ENCODE measurements at regions not wholly inside any gene's neighbourhood (a gene's known extent, or its start where the extent isn't known, plus 50 kb on each side); places are given as distances from the start of the nearest gene placed in this dataset.

- no peak overlapping the region for H3K4me3 ChIP-seq (ENCODE audit: low read depth, low read length)
- no peak overlapping the region for H3K27ac ChIP-seq (ENCODE audit: low read depth, low read length)
- TF ChIP-seq CTCF (IDR thresholded peaks at IDR 0.05; ENCODE audit: low read depth, low read length) = no peak
- ChIA-PET POLR2A (no interaction called here), CTCF (no interaction called here)
- DNase-seq (ENCODE audit: low read depth, low spot score) = no peak
- H3K9me3 ChIP-seq (ENCODE audit: control insufficient read depth, insufficient read depth, low read length) = no peaks in the 10 kb centered on the region
- no peaks in the 10 kb centered on the region for H3K27me3 ChIP-seq (ENCODE audit: control insufficient read depth, insufficient read depth, low read length)
Observed at GRCh38 chr4:19314116-19314515, 937.6 kb upstream of the SLIT2 start.

GRCh38 chr4:19309378-19309777 is 942.3 kb upstream of the SLIT2 start:
- TF ChIP-seq CTCF (IDR thresholded peaks at IDR 0.05; ENCODE audit: low read depth, low read length) = peak; percentile 55
- POLR2A ChIA-PET = no interaction called here
- Histone ChIP-seq H3K4me3 (ENCODE audit: low read depth, low read length) (no peak overlapping the region), H3K27ac (ENCODE audit: low read depth, low read length) (no peak overlapping the region), H3K27me3 (ENCODE audit: control insufficient read depth, insufficient read depth, low read length) (no peaks in the 10 kb centered on the region), H3K9me3 (ENCODE audit: control insufficient read depth, insufficient read depth, low read length) (no peaks in the 10 kb centered on the region)
- peak; percentile 11 for DNase-seq (ENCODE audit: low read depth, low spot score)
- CTCF ChIA-PET = interaction anchor here (0.5 to 2.5 kb wide), 2 partner anchors 685 to 939 kb away, joined by 3 to 17 read pairs; no protein-coding TSS in a partner anchor

- CTCF ChIA-PET = interaction anchor here (1.8 kb wide), 1 partner anchor 944 kb away, joined by 6 read pairs; no protein-coding TSS in a partner anchor
- no peaks in the 10 kb centered on the region for H3K9me3 ChIP-seq (ENCODE audit: control insufficient read depth, insufficient read depth, low read length)
- no peak for TF ChIP-seq CTCF (IDR thresholded peaks at IDR 0.05; ENCODE audit: low read depth, low read length)
- no peaks in the 10 kb centered on the region for H3K27me3 ChIP-seq (ENCODE audit: control insufficient read depth, insufficient read depth, low read length)
- POLR2A ChIA-PET = no interaction called here
- no peak for DNase-seq (ENCODE audit: low read depth, low spot score)
- no peak overlapping the region for H3K27ac ChIP-seq (ENCODE audit: low read depth, low read length)
- H3K4me3 ChIP-seq (ENCODE audit: low read depth, low read length) = no peak overlapping the region
Observed at GRCh38 chr4:19304028-19304427, 947.7 kb upstream of the SLIT2 start.

- ChIA-PET POLR2A (no interaction called here), CTCF (interaction anchor here (0.5 to 2.4 kb wide), 2 partner anchors 947 to 998 kb away, joined by 3 to 8 read pairs; no protein-coding TSS in a partner anchor)
- no peak for TF ChIP-seq CTCF (IDR thresholded peaks at IDR 0.05; ENCODE audit: low read depth, low read length)
- Histone ChIP-seq H3K9me3 (ENCODE audit: control insufficient read depth, insufficient read depth, low read length) (no peaks in the 10 kb centered on the region), H3K27ac (ENCODE audit: low read depth, low read length) (no peak overlapping the region), H3K27me3 (ENCODE audit: control insufficient read depth, insufficient read depth, low read length) (no peaks in the 10 kb centered on the region), H3K4me3 (ENCODE audit: low read depth, low read length) (no peak overlapping the region)
- no peak for DNase-seq (ENCODE audit: low read depth, low spot score)
Observed at GRCh38 chr4:19301527-19301926, 950.2 kb upstream of the SLIT2 start.

DNA sequence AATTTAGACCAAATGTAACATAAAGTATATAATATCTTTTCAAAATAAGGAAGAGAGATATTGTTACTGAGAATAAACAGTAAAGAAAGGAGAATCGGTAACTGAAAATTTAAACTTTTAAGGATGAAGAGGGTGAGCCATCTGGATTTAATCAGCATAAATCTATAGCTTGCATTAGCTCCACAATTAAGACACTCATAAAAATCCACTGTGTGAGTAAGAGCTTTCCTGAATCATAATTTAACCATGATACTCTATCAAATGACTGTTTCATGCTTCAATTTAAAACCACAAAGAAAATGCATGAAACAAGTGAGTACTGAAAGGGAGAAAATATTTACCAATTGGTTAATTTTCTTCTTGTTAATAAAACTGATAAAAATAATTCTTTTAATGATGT is 951.5 kb upstream of the SLIT2 start:
- no peak overlapping the region for H3K4me3 ChIP-seq (ENCODE audit: low read depth, low read length)
- ChIA-PET POLR2A (no interaction called here), CTCF (interaction anchor here (2.4 kb wide), 1 partner anchor 948 kb away, joined by 8 read pairs; no protein-coding TSS in a partner anchor)
- no peaks in the 10 kb centered on the region for H3K9me3 ChIP-seq (ENCODE audit: control insufficient read depth, insufficient read depth, low read length)
- H3K27me3 ChIP-seq (ENCODE audit: control insufficient read depth, insufficient read depth, low read length) = no peaks in the 10 kb centered on the region
- TF ChIP-seq CTCF (IDR thresholded peaks at IDR 0.05; ENCODE audit: low read depth, low read length) = no peak
- no peak overlapping the region for H3K27ac ChIP-seq (ENCODE audit: low read depth, low read length)
- DNase-seq (ENCODE audit: low read depth, low spot score) = no peak
